Mesothelial cell of epicardium (in vitro differentiated cells): ENCODE measurements at regions not wholly inside any gene's neighbourhood (a gene's known extent, or its start where the extent isn't known, plus 50 kb on each side); places are given as distances from the start of the nearest gene placed in this dataset.

ENCODE experiments used
- DNase-seq, 2 experiments: peaks; one replicate each; pipeline ENCODE4 v3.0.0; 2021; ENCODE audit warnings: low spot score in 2 of 2; ENCODE audit not compliant: unreplicated experiment in 2 of 2
- H3K27ac Mint-ChIP-seq: 2 replicates; pipeline ENCODE4 v1.8.0; 2021; ENCODE audit warnings: mixed read lengths
- H3K27me3 Mint-ChIP-seq: 2 replicates; pipeline ENCODE4 v1.8.0; 2021; ENCODE audit warnings: low read depth, mixed read lengths
- H3K36me3 Mint-ChIP-seq: 2 replicates; pipeline ENCODE4 v1.8.0; 2021; ENCODE audit warnings: mixed read lengths
- H3K4me1 Mint-ChIP-seq: 2 replicates; pipeline ENCODE4 v1.8.0; 2021; ENCODE audit warnings: mixed read lengths
- H3K4me3 Mint-ChIP-seq: 2 replicates; pipeline ENCODE4 v1.8.0; 2021; ENCODE audit warnings: mild to moderate bottlenecking, moderate library complexity, mixed read lengths
- H3K9me3 Mint-ChIP-seq: 2 replicates; pipeline ENCODE4 v1.8.0; 2021; ENCODE audit warnings: mixed read lengths
- CTCF ChIP-seq: fragments of 200-600 bp; sonication (generic); IDR thresholded peaks from one replicate; pipeline ENCODE4 v1.5.0; 2021; ENCODE audit warnings: antibody characterized with exemption; ENCODE audit not compliant: unreplicated experiment

GRCh38 chr2:13495051-13495450 is 778.3 kb downstream of the TRIB2 start:
- no peak for DNase-seq
- H3K27me3 Mint-ChIP-seq = peaks cover 11% of the 10 kb centered on the region
- no peak for TF ChIP-seq CTCF
- H3K4me3 Mint-ChIP-seq = no peak overlapping the region
- H3K4me1 Mint-ChIP-seq = no peaks in the 10 kb centered on the region
- no peaks in the 10 kb centered on the region for H3K9me3 Mint-ChIP-seq
- H3K36me3 Mint-ChIP-seq = no peaks in the 10 kb centered on the region
- no peak overlapping the region for H3K27ac Mint-ChIP-seq

GRCh38 chr2:13504808-13505207 is 788.1 kb downstream of the TRIB2 start:
- no peak for DNase-seq
- Mint-ChIP-seq H3K27me3 (peaks cover 10% of the 10 kb centered on the region), H3K9me3 (no peaks in the 10 kb centered on the region)

GRCh38 chr2:13508671-13509070 is 791.9 kb downstream of the TRIB2 start:
- Mint-ChIP-seq H3K9me3 (no peaks in the 10 kb centered on the region), H3K4me1 (no peaks in the 10 kb centered on the region), H3K36me3 (no peaks in the 10 kb centered on the region), H3K27ac (no peak overlapping the region), H3K4me3 (no peak overlapping the region), H3K27me3 (peaks cover 11% of the 10 kb centered on the region)
- TF ChIP-seq CTCF = no peak
- no peak for DNase-seq

More at GRCh38 chr2:13504808-13505207, 788.1 kb downstream of the TRIB2 start:
- H3K27ac Mint-ChIP-seq = no peak overlapping the region
- peaks cover 5% of the 10 kb centered on the region for H3K4me1 Mint-ChIP-seq
- H3K4me3 Mint-ChIP-seq = no peak overlapping the region
- no peak for TF ChIP-seq CTCF
- H3K36me3 Mint-ChIP-seq = no peaks in the 10 kb centered on the region

GRCh38 chr2:13515254-13515653 is 798.5 kb downstream of the TRIB2 start:
- peaks cover 6% of the 10 kb centered on the region for H3K27me3 Mint-ChIP-seq
- H3K9me3 Mint-ChIP-seq = no peaks in the 10 kb centered on the region
- H3K36me3 Mint-ChIP-seq = no peaks in the 10 kb centered on the region
- H3K4me3 Mint-ChIP-seq = no peak overlapping the region
- no peak overlapping the region for H3K27ac Mint-ChIP-seq
- TF ChIP-seq CTCF = no peak
- no peaks in the 10 kb centered on the region for H3K4me1 Mint-ChIP-seq
- DNase-seq = no peak

GRCh38 chr2:13522096-13522495 is 805.4 kb downstream of the TRIB2 start:
- Mint-ChIP-seq H3K4me3 (no peak overlapping the region), H3K27ac (no peak overlapping the region), H3K36me3 (no peaks in the 10 kb centered on the region), H3K9me3 (no peaks in the 10 kb centered on the region), H3K4me1 (peaks cover 1% of the 10 kb centered on the region), H3K27me3 (peaks cover 3% of the 10 kb centered on the region)
- DNase-seq = no peak
- TF ChIP-seq CTCF = no peak
